Keratinocyte (primary cell): ENCODE measurements at regions not wholly inside any gene's neighbourhood (a gene's known extent, or its start where the extent isn't known, plus 50 kb on each side); places are given as distances from the start of the nearest gene placed in this dataset.

Experiments
- DNase-seq: peaks from one replicate; pipeline ENCODE4 v3.0.0-alpha.2; 2011; ENCODE audit warnings: low read depth, missing footprints, low spot score
- FAIRE-seq: peaks from 2 replicates; lab custom pipeline; 2011; peaks lifted over from hg19 to GRCh38; lab: Jason Lieb, UNC
- H2AFZ ChIP-seq: 2 replicates; pipeline ENCODE4 v1.6.0; 2012; ENCODE audit warnings: low read length, control low read depth, inconsistent platforms; ENCODE audit not compliant: control insufficient read depth
- H3K27ac ChIP-seq: 2 replicates; pipeline ENCODE4 v1.5.1; 2011; ENCODE audit warnings: low read length; ENCODE audit not compliant: control insufficient read depth, insufficient read depth
- H3K27me3 ChIP-seq: 3 replicates; pipeline ENCODE4 v1.6.0; 2011; ENCODE audit warnings: low read length; ENCODE audit not compliant: control insufficient read depth, insufficient read depth; ENCODE audit errors: extremely low read depth
- H3K36me3 ChIP-seq, 2 experiments: 2 replicates in 1 of 2; 3 replicates in 1 of 2; pipeline ENCODE4 v1.5.1; 2011; ENCODE audit warnings: low read length in 2 of 2, mild to moderate bottlenecking in 1 of 2; ENCODE audit not compliant: control insufficient read depth in 2 of 2, insufficient read depth in 2 of 2; ENCODE audit errors: extremely low read depth in 1 of 2
- H3K4me1 ChIP-seq: 3 replicates; pipeline ENCODE4 v1.5.1; 2011; ENCODE audit warnings: low read length; ENCODE audit not compliant: control insufficient read depth, insufficient read depth; ENCODE audit errors: extremely low read depth
- H3K4me2 ChIP-seq: 3 replicates; pipeline ENCODE4 v1.6.0; 2011; ENCODE audit warnings: low read depth, low read length; ENCODE audit not compliant: control insufficient read depth, insufficient read depth; ENCODE audit errors: extremely low read depth
- H3K4me3 ChIP-seq, 3 experiments: fragments of 200-600 bp in 1 of 3; sonication (generic) in 1 of 3; 2 replicates in 2 of 3; 3 replicates in 1 of 3; pipeline ENCODE4 v1.5.1; 2011 to 2016; ENCODE audit warnings: low read length in 3 of 3, mild to moderate bottlenecking in 3 of 3, control low read depth in 2 of 3, inconsistent platforms in 1 of 3, low read depth in 1 of 3, mixed read lengths in 1 of 3, mixed run types in 1 of 3, moderate library complexity in 1 of 3; ENCODE audit not compliant: control insufficient read depth in 2 of 3, insufficient read depth in 2 of 3; ENCODE audit errors: extremely low read depth in 1 of 3
- H3K79me2 ChIP-seq: 2 replicates; pipeline ENCODE4 v1.6.0; 2012; ENCODE audit warnings: low read length; ENCODE audit not compliant: control insufficient read depth, insufficient read depth
- H3K9ac ChIP-seq: 3 replicates; pipeline ENCODE4 v1.6.0; 2011; ENCODE audit warnings: low read length; ENCODE audit not compliant: control insufficient read depth, insufficient read depth; ENCODE audit errors: extremely low read depth
- H3K9me1 ChIP-seq: 3 replicates; pipeline ENCODE4 v1.6.0; 2011; ENCODE audit warnings: low read length; ENCODE audit not compliant: control insufficient read depth, insufficient read depth; ENCODE audit errors: extremely low read depth
- H3K9me3 ChIP-seq: 2 replicates; pipeline ENCODE4 v1.5.1; 2012; ENCODE audit warnings: low read depth, low read length; ENCODE audit not compliant: control insufficient read depth
- H4K20me1 ChIP-seq: 3 replicates; pipeline ENCODE4 v1.6.0; 2011; ENCODE audit warnings: low read length; ENCODE audit not compliant: control insufficient read depth, insufficient read depth; ENCODE audit errors: extremely low read depth
- CTCF ChIP-seq, 3 experiments: IDR thresholded peaks in 1 of 3; conservative IDR thresholded peaks in 1 of 3; optimal IDR thresholded peaks in 1 of 3; 2 replicates in 2 of 3; 3 replicates in 1 of 3; pipeline versions ENCODE3 to v1.5.1; 2011; ENCODE audit warnings: low read length in 3 of 3, mild to moderate bottlenecking in 3 of 3, moderate library complexity in 2 of 3, control low read depth in 1 of 3, inconsistent platforms in 1 of 3; ENCODE audit not compliant: insufficient read depth in 2 of 3; ENCODE audit errors: extremely low read depth in 1 of 3
- EZH2 ChIP-seq: IDR thresholded peaks from one replicate; pipeline ENCODE4 v1.6.1; 2012; ENCODE audit warnings: inconsistent platforms, mild to moderate bottlenecking, low read length, moderate library complexity
- dilution Hi-C: fragments of 300-500 bp; cut with MboI; formaldehyde crosslinking; loops from one replicate; pipeline ENCODE4 v1.7.0; 2020; ENCODE audit warnings: low sequenced_read_pairs; ENCODE audit not compliant: extremely low pct_ligation_motif_present

GRCh38 chr6:28725274-28725809 lies 198.4 kb downstream of the TRIM27 start:
- Histone ChIP-seq H3K4me2 (no peak overlapping the region), H3K4me3 (no peak overlapping the region), H3K9me3 (no peaks in the 10 kb centered on the region), H3K9ac (no peak overlapping the region), H2AFZ (no peak overlapping the region), H3K9me1 (no peaks in the 10 kb centered on the region), H3K4me1 (peaks cover 4% of the 10 kb centered on the region), H3K27me3 (no peaks in the 10 kb centered on the region), H4K20me1 (no peaks in the 10 kb centered on the region), H3K36me3 (no peaks in the 10 kb centered on the region), H3K79me2 (no peaks in the 10 kb centered on the region), H3K27ac (no peak overlapping the region)
- TF ChIP-seq EZH2, result no peak
- no peak for TF ChIP-seq CTCF (optimal IDR thresholded peaks at IDR 0.05 in 1 of 3, IDR thresholded peaks at IDR 0.05 in 1 of 3, conservative IDR thresholded peaks at IDR 0.05 in 1 of 3; ENCODE audit: extremely low read depth in 1 of 3, insufficient read depth in 2 of 3, low read length in 3 of 3)
- FAIRE-seq (no peak), DNase-seq (no peak)
- dilution Hi-C loops, result no loop called here

- peak; percentile 75 for DNase-seq
- H3K27ac ChIP-seq, result no peak overlapping the region
- no peak overlapping the region for H3K4me2 ChIP-seq
- H3K36me3 ChIP-seq, result no peaks in the 10 kb centered on the region
- H3K9me3 ChIP-seq, result no peaks in the 10 kb centered on the region
- no peaks in the 10 kb centered on the region for H3K79me2 ChIP-seq
- no peak overlapping the region for H3K9ac ChIP-seq
- peaks cover 4% of the 10 kb centered on the region for H3K4me1 ChIP-seq
- H3K9me1 ChIP-seq, result no peaks in the 10 kb centered on the region
- no peaks in the 10 kb centered on the region for H4K20me1 ChIP-seq
- dilution Hi-C loops, result no loop called here
- no peak for TF ChIP-seq CTCF (optimal IDR thresholded peaks at IDR 0.05 in 1 of 3, IDR thresholded peaks at IDR 0.05 in 1 of 3, conservative IDR thresholded peaks at IDR 0.05 in 1 of 3; ENCODE audit: extremely low read depth in 1 of 3, insufficient read depth in 2 of 3, low read length in 3 of 3)
- no peak for TF ChIP-seq EZH2
- H3K4me3 ChIP-seq, result no peak overlapping the region
- peaks cover under 1% of the 10 kb centered on the region for H3K27me3 ChIP-seq
- FAIRE-seq, result no peak
- H2AFZ ChIP-seq, result no peak overlapping the region
These were observed 197.9 kb downstream of the TRIM27 start for GRCh38 chr6:28725890-28726348.
